Brain microvascular endothelial cell (primary cell): ENCODE measurements at regions not wholly inside any gene's neighbourhood (a gene's known extent, or its start where the extent isn't known, plus 50 kb on each side); places are given as distances from the start of the nearest gene placed in this dataset.

Source experiments
- DNase-seq: peaks from one replicate; pipeline ENCODE4 v3.0.0-alpha.2; 2020
- H3K27ac ChIP-seq: fragments of 250-450 bp; sonication (Bioruptor Pico); 2 replicates; pipeline ENCODE4 v1.5.1; 2020; ENCODE audit warnings: mild to moderate bottlenecking, moderate library complexity
- H3K27me3 ChIP-seq: fragments of 250-450 bp; sonication (Bioruptor Pico); replicated peaks from 2 replicates; pipeline ENCODE4 v1.5.1; 2020; ENCODE audit warnings: mild to moderate bottlenecking
- H3K36me3 ChIP-seq: fragments of 250-450 bp; sonication (Bioruptor Pico); replicated peaks from 2 replicates; pipeline ENCODE4 v1.5.1; 2020; ENCODE audit warnings: mild to moderate bottlenecking
- H3K4me3 ChIP-seq: 2 replicates; pipeline ENCODE4 v1.5.1; 2011; ENCODE audit warnings: low read depth, mild to moderate bottlenecking, control low read depth, low read length, moderate library complexity
- CTCF ChIP-seq: IDR thresholded peaks from 2 replicates; pipeline ENCODE4 v1.5.1; 2011; ENCODE audit warnings: low read depth, mild to moderate bottlenecking, moderate library complexity, low read length, control low read depth, inconsistent platforms; ENCODE audit errors: missing control alignments
- in situ Hi-C: cut with HindIII; loops from 2 replicates; pipeline ENCODE4 v1.10.0; 2017; ENCODE audit warnings: low sequenced_read_pairs, low pct_ligation_motif_present

- Histone ChIP-seq H3K27me3 (no peaks in the 10 kb centered on the region), H3K36me3 (no peaks in the 10 kb centered on the region), H3K4me3 (no peak overlapping the region), H3K27ac (no peak overlapping the region)
- no peak for TF ChIP-seq CTCF
- in situ Hi-C loops = no loop called here
- no peak for DNase-seq
Observed at GRCh38 chr5:56598941-56599340, 216.4 kb upstream of the MAP3K1 start.

- in situ Hi-C loops = no loop called here
- no peak for DNase-seq
- Histone ChIP-seq H3K27me3 (no peaks in the 10 kb centered on the region), H3K36me3 (no peaks in the 10 kb centered on the region), H3K4me3 (no peak overlapping the region), H3K27ac (no peak overlapping the region)
- TF ChIP-seq CTCF = no peak
Observed at GRCh38 chr5:56596155-56596554, 219.2 kb upstream of the MAP3K1 start.

GRCh38 chr5:56595566-56595965 lies 219.8 kb upstream of the MAP3K1 start:
- in situ Hi-C loops = no loop called here
- no peaks in the 10 kb centered on the region for H3K36me3 ChIP-seq
- H3K27ac ChIP-seq = no peak overlapping the region
- no peaks in the 10 kb centered on the region for H3K27me3 ChIP-seq
- no peak overlapping the region for H3K4me3 ChIP-seq
- no peak for TF ChIP-seq CTCF
- no peak for DNase-seq

- TF ChIP-seq CTCF = no peak
- Histone ChIP-seq H3K27me3 (no peaks in the 10 kb centered on the region), H3K4me3 (no peak overlapping the region), H3K36me3 (no peaks in the 10 kb centered on the region), H3K27ac (no peak overlapping the region)
- DNase-seq = no peak
- in situ Hi-C loops = no loop called here
Observed at GRCh38 chr5:56594792-56595191, 220.6 kb upstream of the MAP3K1 start.

GRCh38 chr5:56591081-56591480 lies 224.3 kb upstream of the MAP3K1 start:
- in situ Hi-C loops = no loop called here

GRCh38 chr5:56589481-56589860 lies 225.9 kb upstream of the MAP3K1 start:
- Histone ChIP-seq H3K4me3 (no peak overlapping the region), H3K27ac (no peak overlapping the region), H3K36me3 (no peaks in the 10 kb centered on the region), H3K27me3 (no peaks in the 10 kb centered on the region)
- in situ Hi-C loops = no loop called here
- no peak for DNase-seq
- TF ChIP-seq CTCF = no peak

More at GRCh38 chr5:56591081-56591480, 224.3 kb upstream of the MAP3K1 start:
- Histone ChIP-seq H3K4me3 (no peak overlapping the region), H3K27me3 (no peaks in the 10 kb centered on the region), H3K36me3 (no peaks in the 10 kb centered on the region), H3K27ac (no peak overlapping the region)
- no peak for DNase-seq
- TF ChIP-seq CTCF = no peak
